HFFc6 (cell line): ENCODE measurements at regions not wholly inside any gene's neighbourhood (a gene's known extent, or its start where the extent isn't known, plus 50 kb on each side); places are given as distances from the start of the nearest gene placed in this dataset.

Experiments
- DNase-seq: peaks from one replicate; pipeline ENCODE4 v3.0.0-alpha.2; 2018
- H3K27ac Mint-ChIP-seq: 2 replicates; pipeline ENCODE4 v1.8.0; 2020; ENCODE audit warnings: mild to moderate bottlenecking, mixed read lengths
- H3K27me3 Mint-ChIP-seq: 2 replicates; pipeline ENCODE4 v1.8.0; 2021; ENCODE audit warnings: mild to moderate bottlenecking, moderate library complexity, mixed read lengths; ENCODE audit not compliant: insufficient read depth
- H3K36me3 Mint-ChIP-seq: 2 replicates; pipeline ENCODE4 v1.8.0; 2021; ENCODE audit warnings: low read depth, mixed read lengths
- H3K4me1 Mint-ChIP-seq: 2 replicates; pipeline ENCODE4 v1.8.0; 2020; ENCODE audit warnings: low read depth, mixed read lengths
- H3K4me3 Mint-ChIP-seq: 2 replicates; pipeline ENCODE4 v1.8.0; 2020; ENCODE audit warnings: mild to moderate bottlenecking, moderate library complexity, mixed read lengths
- H3K9me3 Mint-ChIP-seq: 2 replicates; pipeline ENCODE4 v1.8.0; 2020; ENCODE audit warnings: mild to moderate bottlenecking, mixed read lengths
- TF ChIP-seq, protein P1 (sequence below): fragments of 200-600 bp; sonication (generic); IDR thresholded peaks from 2 replicates; pipeline ENCODE4 v1.5.0; 2021; ENCODE audit warnings: antibody characterized with exemption, mild to moderate bottlenecking

- no peaks in the 10 kb centered on the region; the same call in 1 of the 2 replicates for H3K27me3 Mint-ChIP-seq
- TF ChIP-seq, protein P1, sequence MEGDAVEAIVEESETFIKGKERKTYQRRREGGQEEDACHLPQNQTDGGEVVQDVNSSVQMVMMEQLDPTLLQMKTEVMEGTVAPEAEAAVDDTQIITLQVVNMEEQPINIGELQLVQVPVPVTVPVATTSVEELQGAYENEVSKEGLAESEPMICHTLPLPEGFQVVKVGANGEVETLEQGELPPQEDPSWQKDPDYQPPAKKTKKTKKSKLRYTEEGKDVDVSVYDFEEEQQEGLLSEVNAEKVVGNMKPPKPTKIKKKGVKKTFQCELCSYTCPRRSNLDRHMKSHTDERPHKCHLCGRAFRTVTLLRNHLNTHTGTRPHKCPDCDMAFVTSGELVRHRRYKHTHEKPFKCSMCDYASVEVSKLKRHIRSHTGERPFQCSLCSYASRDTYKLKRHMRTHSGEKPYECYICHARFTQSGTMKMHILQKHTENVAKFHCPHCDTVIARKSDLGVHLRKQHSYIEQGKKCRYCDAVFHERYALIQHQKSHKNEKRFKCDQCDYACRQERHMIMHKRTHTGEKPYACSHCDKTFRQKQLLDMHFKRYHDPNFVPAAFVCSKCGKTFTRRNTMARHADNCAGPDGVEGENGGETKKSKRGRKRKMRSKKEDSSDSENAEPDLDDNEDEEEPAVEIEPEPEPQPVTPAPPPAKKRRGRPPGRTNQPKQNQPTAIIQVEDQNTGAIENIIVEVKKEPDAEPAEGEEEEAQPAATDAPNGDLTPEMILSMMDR = no peak
- peaks cover 36% of the 10 kb centered on the region for H3K4me1 Mint-ChIP-seq
- DNase-seq = no peak
- peaks cover 15% of the 10 kb centered on the region for H3K36me3 Mint-ChIP-seq
- H3K27ac Mint-ChIP-seq = no peak overlapping the region
- H3K4me3 Mint-ChIP-seq = no peak overlapping the region
- peaks cover 15% of the 10 kb centered on the region for H3K9me3 Mint-ChIP-seq
Measured at GRCh38 chr12:89185181-89185580, 167.1 kb downstream of the DUSP6 start.

DNA sequence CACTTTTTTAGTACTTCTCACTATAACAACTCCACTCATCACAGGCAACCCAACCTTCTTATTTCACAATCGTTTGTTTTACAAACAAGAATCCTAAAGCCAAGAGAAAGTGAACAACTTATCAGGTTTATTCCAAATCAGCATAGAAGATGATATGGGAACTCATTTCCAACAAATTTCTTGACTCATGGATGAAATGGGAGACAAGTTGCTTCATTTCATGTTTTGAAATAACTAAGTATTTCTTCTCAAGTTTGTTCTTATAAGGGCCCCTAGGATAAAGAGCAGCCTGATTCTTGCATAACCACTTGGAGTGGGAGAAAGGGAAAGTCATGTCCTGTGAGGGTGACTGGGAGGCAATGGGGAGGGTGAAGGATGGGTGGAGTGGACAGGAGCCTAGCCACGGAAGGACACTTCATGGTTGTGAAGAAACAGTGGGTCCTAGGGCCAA, 168.3 kb downstream of the DUSP6 start:
- DNase-seq = no peak
- Mint-ChIP-seq H3K4me3 (no peak overlapping the region), H3K27me3 (no peaks in the 10 kb centered on the region; the same call in 1 of the 2 replicates), H3K27ac (no peak overlapping the region), H3K4me1 (peaks cover 42% of the 10 kb centered on the region), H3K36me3 (peaks cover 7% of the 10 kb centered on the region), H3K9me3 (peaks cover 8% of the 10 kb centered on the region)
- TF ChIP-seq, protein P1 = no peak

DNA sequence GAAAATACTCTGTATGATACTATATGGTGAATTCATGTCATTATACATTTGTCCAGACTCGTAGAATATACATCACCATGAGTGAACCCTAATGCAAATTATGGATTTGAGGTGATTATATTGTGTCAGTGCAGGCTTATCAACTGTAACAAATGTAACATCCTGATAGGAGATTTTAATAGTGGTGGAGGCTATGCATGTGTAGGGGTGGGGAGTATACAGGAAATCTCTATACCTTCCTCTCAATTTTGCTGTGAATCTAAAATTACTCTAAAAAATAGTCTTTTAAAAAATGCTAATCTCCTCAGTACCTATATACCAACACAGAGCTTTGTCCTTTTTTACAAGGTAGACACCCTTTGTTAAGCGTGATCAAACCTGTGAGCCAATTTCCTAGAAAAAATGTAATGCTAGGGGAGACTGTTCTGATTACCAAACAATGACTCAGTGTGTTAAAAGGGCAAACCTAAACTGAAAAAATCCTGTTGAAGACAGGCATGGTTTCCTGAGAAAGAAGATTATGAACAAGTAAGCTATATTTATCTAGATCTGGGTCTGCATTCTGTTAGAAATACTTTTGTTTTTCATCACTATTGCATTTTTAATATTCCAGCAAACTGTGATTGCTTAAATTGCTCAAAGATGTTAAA, 170.9 kb downstream of the DUSP6 start:
- Mint-ChIP-seq H3K4me1 (peaks cover 40% of the 10 kb centered on the region), H3K9me3 (no peaks in the 10 kb centered on the region), H3K27ac (peak overlapping the region; percentile 73), H3K36me3 (no peaks in the 10 kb centered on the region), H3K4me3 (no peak overlapping the region), H3K27me3 (no peaks in the 10 kb centered on the region)
- DNase-seq = peak; percentile 66
- TF ChIP-seq, protein P1 = no peak

DNA sequence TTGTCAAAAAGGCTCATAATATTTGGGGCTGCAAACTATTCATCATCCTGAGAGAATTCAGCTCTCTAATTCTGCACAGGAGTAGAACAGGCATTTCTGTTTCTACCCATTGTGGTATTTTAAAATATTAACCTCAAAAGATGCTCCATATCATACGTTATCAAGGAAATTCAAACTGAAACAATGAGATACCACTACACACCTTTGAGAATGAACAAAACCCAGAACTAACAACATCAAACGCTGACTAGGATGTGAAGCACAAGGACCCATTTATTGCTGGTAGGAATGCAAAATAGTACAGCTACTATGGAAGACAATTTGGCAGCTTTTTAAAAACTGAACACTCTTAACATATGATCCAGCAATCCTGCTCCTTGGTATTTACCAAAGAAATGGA, 171.8 kb downstream of the DUSP6 start:
- H3K9me3 Mint-ChIP-seq = no peaks in the 10 kb centered on the region
- H3K36me3 Mint-ChIP-seq = no peaks in the 10 kb centered on the region
- TF ChIP-seq, protein P1 = no peak
- H3K27ac Mint-ChIP-seq = no peak overlapping the region
- no peaks in the 10 kb centered on the region for H3K27me3 Mint-ChIP-seq
- H3K4me3 Mint-ChIP-seq = no peak overlapping the region
- H3K4me1 Mint-ChIP-seq = peaks cover 32% of the 10 kb centered on the region
- no peak for DNase-seq

DNA sequence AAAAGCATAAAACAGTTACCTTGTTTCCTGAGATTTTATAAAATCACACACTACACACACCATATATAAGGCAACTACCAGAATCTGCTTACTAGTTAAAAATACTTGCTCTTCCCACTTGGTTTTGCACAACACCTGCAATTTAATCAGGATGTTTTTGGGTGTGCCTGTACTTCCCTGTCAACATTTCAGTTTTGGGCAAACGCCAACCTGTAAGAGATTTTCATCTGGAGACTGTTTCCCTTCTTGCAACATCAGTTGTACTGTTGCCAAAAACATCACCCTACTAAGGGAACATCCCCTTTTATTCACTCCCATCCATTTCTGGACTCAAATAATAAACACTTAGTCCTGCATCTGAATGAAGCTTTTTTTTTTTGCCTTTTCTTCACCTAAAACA, 172.3 kb downstream of the DUSP6 start:
- Mint-ChIP-seq H3K4me3 (no peak overlapping the region), H3K36me3 (no peaks in the 10 kb centered on the region), H3K27me3 (no peaks in the 10 kb centered on the region), H3K9me3 (no peaks in the 10 kb centered on the region), H3K27ac (no peak overlapping the region), H3K4me1 (peaks cover 32% of the 10 kb centered on the region)
- peak; percentile 33 for DNase-seq
- TF ChIP-seq, protein P1 = no peak
